ENCODE measurements at regions not wholly inside any gene's neighbourhood (a gene's known extent, or its start where the extent isn't known, plus 50 kb on each side); places are given as distances from the start of the nearest gene placed in this dataset.

DNA sequence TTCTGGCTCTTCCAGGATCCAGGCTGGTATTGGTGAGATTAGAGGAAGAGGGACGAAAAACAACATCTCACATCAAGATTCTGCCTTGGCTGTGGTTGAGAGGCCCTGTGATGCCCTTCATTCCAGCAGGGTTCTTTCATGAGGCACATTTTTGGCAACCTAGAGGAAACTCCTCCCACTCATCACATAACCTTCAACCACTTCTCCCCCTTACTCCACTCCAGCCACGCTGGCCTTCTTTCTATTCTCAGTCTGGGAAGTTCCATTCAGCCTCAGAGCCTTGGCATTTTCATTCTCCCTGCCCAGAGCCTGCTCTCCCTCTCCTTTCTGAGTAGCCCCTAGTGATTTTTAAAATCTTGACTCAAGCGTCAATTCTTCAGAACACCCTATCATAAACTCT is 337.5 kb downstream of the ZSWIM6 start:
- DNase-seq = no peak
- intact Hi-C loops (cut with DNase I; ENCODE audit: low total_unique reads) = no loop called here
- WGBS, 2 donors = 65 to 73% methylated on average over 3 of the region's 3 CpGs

DNA sequence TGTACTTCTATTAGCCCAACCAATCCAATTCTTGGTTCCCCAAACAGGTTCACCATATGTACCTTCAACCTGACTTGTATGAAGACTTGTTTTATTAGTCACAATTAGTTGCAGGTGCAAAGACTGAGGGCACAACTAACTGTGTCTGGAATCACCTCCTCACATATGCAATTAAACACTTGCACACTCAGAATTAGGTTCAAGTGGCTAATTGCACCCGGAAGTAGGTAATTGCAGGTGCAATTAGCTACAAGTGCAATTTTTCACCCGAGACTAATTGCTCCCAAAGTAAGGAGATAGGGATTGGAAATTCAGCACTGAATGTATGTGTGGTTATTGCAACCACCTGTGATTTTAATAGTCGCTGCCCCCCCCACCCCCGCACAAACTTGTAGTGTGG is 338.9 kb downstream of the ZSWIM6 start:
- no peak for DNase-seq
- 79 to 82% methylated on average over 4 of the region's 4 CpGs for WGBS, 2 donors
- H3K9me3 ChIP-seq = no peaks in the 10 kb centered on the region
- no peak overlapping the region for H3K27ac ChIP-seq
- H3K4me3 ChIP-seq = no peak overlapping the region
- intact Hi-C loops (cut with DNase I; ENCODE audit: low total_unique reads) = no loop called here
- no peaks in the 10 kb centered on the region for H3K36me3 ChIP-seq (ENCODE audit: low read depth, missing control alignments)
- H3K4me1 ChIP-seq = peaks cover 4% of the 10 kb centered on the region
- no peaks in the 10 kb centered on the region for H3K27me3 ChIP-seq
- TF ChIP-seq POLR2A (IDR thresholded peaks at IDR 0.05) = no peak
- TF ChIP-seq, protein P1, sequence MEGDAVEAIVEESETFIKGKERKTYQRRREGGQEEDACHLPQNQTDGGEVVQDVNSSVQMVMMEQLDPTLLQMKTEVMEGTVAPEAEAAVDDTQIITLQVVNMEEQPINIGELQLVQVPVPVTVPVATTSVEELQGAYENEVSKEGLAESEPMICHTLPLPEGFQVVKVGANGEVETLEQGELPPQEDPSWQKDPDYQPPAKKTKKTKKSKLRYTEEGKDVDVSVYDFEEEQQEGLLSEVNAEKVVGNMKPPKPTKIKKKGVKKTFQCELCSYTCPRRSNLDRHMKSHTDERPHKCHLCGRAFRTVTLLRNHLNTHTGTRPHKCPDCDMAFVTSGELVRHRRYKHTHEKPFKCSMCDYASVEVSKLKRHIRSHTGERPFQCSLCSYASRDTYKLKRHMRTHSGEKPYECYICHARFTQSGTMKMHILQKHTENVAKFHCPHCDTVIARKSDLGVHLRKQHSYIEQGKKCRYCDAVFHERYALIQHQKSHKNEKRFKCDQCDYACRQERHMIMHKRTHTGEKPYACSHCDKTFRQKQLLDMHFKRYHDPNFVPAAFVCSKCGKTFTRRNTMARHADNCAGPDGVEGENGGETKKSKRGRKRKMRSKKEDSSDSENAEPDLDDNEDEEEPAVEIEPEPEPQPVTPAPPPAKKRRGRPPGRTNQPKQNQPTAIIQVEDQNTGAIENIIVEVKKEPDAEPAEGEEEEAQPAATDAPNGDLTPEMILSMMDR (IDR thresholded peaks at IDR 0.05) = no peak

More for the DNA sequence above, 337.5 kb downstream of the ZSWIM6 start:
- Histone ChIP-seq H3K4me1 (peaks cover 2% of the 10 kb centered on the region), H3K4me3 (no peak overlapping the region), H3K27ac (no peak overlapping the region), H3K9me3 (no peaks in the 10 kb centered on the region), H3K27me3 (no peaks in the 10 kb centered on the region), H3K36me3 (ENCODE audit: low read depth, missing control alignments) (no peaks in the 10 kb centered on the region)
- TF ChIP-seq, protein P1 (IDR thresholded peaks at IDR 0.05) = no peak
- TF ChIP-seq POLR2A (IDR thresholded peaks at IDR 0.05) = no peak

DNA sequence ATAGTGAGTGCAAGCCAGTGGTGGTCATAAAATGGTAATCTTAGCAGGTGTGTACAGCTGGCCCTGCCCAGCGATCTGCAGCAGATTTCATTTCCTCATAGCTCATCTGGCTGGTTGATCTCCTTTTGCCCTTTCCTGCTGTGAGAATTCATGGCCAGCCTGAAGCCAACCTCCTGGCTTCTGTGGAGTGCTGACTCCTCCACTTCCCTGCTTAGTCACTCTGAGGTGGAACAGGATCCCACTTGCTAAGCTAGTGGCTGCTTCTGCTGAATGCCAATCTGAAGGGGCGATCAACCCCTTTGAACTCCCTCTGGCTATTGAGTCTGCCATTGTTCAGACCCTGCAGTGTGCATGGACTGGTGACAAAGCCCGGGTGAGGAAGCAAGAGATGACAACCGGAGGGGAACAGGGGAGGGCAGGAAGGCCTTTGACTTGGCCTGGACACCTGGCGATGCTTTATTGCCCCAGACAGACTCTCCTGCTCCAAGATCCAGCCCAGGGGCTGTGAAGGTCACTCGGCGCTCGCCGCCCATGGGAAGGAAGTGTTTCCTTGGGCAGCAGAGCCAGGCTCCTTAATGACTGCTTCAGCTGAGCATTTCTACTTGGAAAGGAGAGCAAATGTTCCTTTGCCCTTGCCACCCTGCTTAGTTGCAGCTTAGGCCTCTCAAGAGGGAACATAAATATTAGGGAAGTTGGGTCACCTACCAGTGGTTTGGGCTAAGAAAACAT is 341.1 kb downstream of the ZSWIM6 start:
- H3K9me3 ChIP-seq = no peaks in the 10 kb centered on the region
- WGBS, 2 donors = 82 to 95% methylated on average over 9 of the region's 9 CpGs
- no peaks in the 10 kb centered on the region for H3K36me3 ChIP-seq (ENCODE audit: low read depth, missing control alignments)
- H3K27me3 ChIP-seq = no peaks in the 10 kb centered on the region
- H3K27ac ChIP-seq = no peak overlapping the region
- H3K4me1 ChIP-seq = peaks cover 4% of the 10 kb centered on the region
- no peak for DNase-seq
- no peak overlapping the region for H3K4me3 ChIP-seq
- TF ChIP-seq, protein P1 (IDR thresholded peaks at IDR 0.05) = no peak
- no peak for TF ChIP-seq POLR2A (IDR thresholded peaks at IDR 0.05)
- intact Hi-C loops (cut with DNase I; ENCODE audit: low total_unique reads) = no loop called here

DNA sequence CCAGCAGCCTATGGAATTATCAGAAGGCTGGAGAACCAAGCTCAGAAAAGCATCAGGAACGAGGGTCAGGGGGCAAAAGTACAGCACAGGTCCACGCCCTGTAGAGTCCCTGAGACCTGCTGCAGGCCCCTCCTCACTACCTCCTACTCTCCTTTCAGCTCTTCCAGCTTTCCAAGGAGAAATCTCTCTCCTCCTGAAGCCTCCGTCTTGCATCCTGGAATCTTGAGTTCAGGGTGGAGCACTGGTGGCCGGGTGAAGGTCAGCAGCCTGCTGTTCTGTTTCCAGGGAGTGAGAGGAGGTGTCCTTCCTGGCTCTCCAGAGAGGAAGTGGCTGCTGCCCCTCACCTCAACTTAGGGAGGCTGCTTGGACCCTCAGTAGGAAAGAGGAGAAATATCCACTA is 342.3 kb downstream of the ZSWIM6 start:
- no peak for TF ChIP-seq POLR2A (IDR thresholded peaks at IDR 0.05)
- TF ChIP-seq, protein P1 (IDR thresholded peaks at IDR 0.05) = no peak
- H3K36me3 ChIP-seq (ENCODE audit: low read depth, missing control alignments) = no peaks in the 10 kb centered on the region
- H3K4me1 ChIP-seq = peaks cover 4% of the 10 kb centered on the region
- H3K27ac ChIP-seq = no peak overlapping the region
- no peak for DNase-seq
- no peaks in the 10 kb centered on the region for H3K27me3 ChIP-seq
- 52 to 56% methylated on average over 4 of the region's 4 CpGs for WGBS, 2 donors
- H3K9me3 ChIP-seq = no peaks in the 10 kb centered on the region
- intact Hi-C loops (cut with DNase I; ENCODE audit: low total_unique reads) = no loop called here
- no peak overlapping the region for H3K4me3 ChIP-seq

Data from testis (tissue), 2 donors.